Stimulated activated naive B cell treated with anti-CD40 and anti-IgM and Interleukin-4, amounts not matched to agents 10 μg/mL and 1 μg/mL and 100 μg/mL, for 72 hours (primary cell): ENCODE measurements at regions not wholly inside any gene's neighbourhood (a gene's known extent, or its start where the extent isn't known, plus 50 kb on each side); places are given as distances from the start of the nearest gene placed in this dataset.
A peak's percentile ranks its signal among the peaks of the same experiment; 100 is the strongest.
"Not testable (repeated sequence)": the region's sequence is repeated elsewhere in the genome, so short reads cannot be mapped to it uniquely, and the experiment has no call there.

Source experiments
- ATAC-seq, 2 donors: fragments of 150-1000 bp; cut with Tn5 transposase; replicated peaks; 2 replicates each; pipeline ENCODE4 v1.10.0; 2021; ENCODE audit warnings: moderate library complexity in 1 of 2
- DNase-seq: peaks from one replicate; pipeline ENCODE4 v3.0.0; 2021
- H3K27ac Mint-ChIP-seq: one replicate; pipeline ENCODE4 v1.8.0; 2022; ENCODE audit warnings: mild to moderate bottlenecking, mixed read lengths
- H3K27me3 Mint-ChIP-seq, 2 donors: one replicate each; pipeline ENCODE4 v1.8.0; 2022; ENCODE audit warnings: mixed read lengths in 2 of 2
- H3K36me3 Mint-ChIP-seq, 2 donors: one replicate each; pipeline ENCODE4 v1.8.0; 2022; ENCODE audit warnings: mixed read lengths in 2 of 2, mild to moderate bottlenecking in 1 of 2
- H3K4me1 Mint-ChIP-seq, 2 donors: one replicate each; pipeline ENCODE4 v1.8.0; 2022; ENCODE audit warnings: mixed read lengths in 2 of 2, mild to moderate bottlenecking in 1 of 2
- H3K4me3 Mint-ChIP-seq, 2 donors: one replicate each; pipeline ENCODE4 v1.8.0; 2022; ENCODE audit warnings: mild to moderate bottlenecking in 2 of 2, mixed read lengths in 2 of 2, moderate library complexity in 1 of 2
- H3K9me3 Mint-ChIP-seq, 2 donors: one replicate each; pipeline ENCODE4 v1.8.0; 2022; ENCODE audit warnings: mixed read lengths in 2 of 2, mild to moderate bottlenecking in 1 of 2

DNA sequence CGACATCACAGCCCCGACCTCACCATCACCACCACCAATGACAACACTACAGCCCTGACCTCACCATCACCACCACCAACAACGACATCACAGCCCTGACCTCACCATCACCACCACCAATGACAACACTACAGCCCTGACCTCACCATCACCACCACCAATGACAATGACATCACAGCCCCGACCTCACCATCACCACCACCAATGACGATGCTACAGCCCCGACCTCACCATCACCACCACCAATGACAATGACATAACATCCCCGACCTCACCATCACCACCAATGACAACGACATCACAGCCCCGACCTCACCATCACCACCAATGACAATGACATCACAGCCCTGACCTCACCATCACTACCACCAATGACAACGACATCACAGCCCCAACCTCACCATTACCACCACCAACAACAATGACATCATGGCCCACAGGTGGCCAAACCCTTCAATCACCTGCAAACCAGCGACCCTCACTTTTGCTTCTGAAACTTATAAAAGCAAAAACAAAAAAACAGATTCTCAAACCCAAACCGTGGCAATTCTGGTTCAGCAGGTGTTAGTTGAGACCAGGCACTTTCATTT, 70.7 kb upstream of the TMEM18 start:
- no peak overlapping the region for H3K4me3 Mint-ChIP-seq
- no peak for ATAC-seq
- no peak for DNase-seq
- H3K36me3 Mint-ChIP-seq: peaks cover 0 to 4% of the 10 kb centered on the region in 2 donors
- no peaks in the 10 kb centered on the region for H3K4me1 Mint-ChIP-seq
- peaks cover 10 to 14% of the 10 kb centered on the region in 2 donors for H3K9me3 Mint-ChIP-seq
- H3K27me3 Mint-ChIP-seq: peaks cover 43 to 55% of the 10 kb centered on the region in 2 donors
- H3K27ac Mint-ChIP-seq: no peak overlapping the region

DNA sequence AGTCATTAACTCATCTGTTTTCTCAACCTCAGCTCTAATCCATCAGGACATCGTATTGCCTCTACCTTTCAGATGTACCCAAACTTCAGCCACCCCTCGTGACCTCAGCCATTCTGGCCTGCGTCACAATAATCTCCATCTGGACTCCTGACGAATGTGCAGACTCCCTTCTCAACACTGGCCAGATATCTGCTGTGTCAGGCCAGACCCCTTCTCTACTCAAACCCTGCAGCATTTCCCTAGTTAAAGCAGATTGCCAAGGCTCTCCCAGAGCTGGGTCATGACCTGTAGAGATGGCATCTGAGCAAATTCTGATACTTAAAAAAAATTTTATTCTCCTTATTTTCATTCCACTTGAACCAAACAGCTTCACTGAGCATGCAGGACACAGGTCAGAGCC, 69.5 kb upstream of the TMEM18 start:
- H3K4me3 Mint-ChIP-seq: no peak overlapping the region
- DNase-seq (no peak), ATAC-seq (no peak)
- H3K27me3 Mint-ChIP-seq: peaks cover 42 to 58% of the 10 kb centered on the region in 2 donors
- peaks cover 0 to 4% of the 10 kb centered on the region in 2 donors for H3K36me3 Mint-ChIP-seq
- no peak overlapping the region for H3K27ac Mint-ChIP-seq
- H3K4me1 Mint-ChIP-seq: no peaks in the 10 kb centered on the region
- peaks cover 10 to 14% of the 10 kb centered on the region in 2 donors for H3K9me3 Mint-ChIP-seq

DNA sequence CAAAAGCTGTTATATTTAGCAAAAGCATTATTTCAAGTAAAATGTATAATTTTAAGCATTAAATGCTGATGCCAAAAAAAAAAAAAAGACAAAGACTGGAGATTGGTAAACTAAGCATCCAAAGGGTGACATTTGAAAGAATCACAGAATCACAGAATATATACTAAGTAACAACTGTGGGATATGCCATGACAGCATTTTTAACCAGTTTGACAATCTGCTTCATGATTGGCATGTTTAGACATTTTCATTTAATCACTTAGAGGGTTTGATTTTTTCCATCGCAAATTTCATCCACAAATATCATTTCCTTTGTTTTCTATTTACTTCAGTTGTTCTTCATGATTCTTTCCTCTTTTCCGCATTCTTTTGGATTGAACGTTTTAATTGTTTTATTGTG, 66.9 kb upstream of the TMEM18 start:
- Mint-ChIP-seq H3K4me3 (no peak overlapping the region), H3K27me3 (peaks cover 53 to 65% of the 10 kb centered on the region in 2 donors), H3K27ac (no peak overlapping the region), H3K4me1 (peaks cover 10 to 17% of the 10 kb centered on the region in 2 donors), H3K9me3 (peaks cover 10 to 14% of the 10 kb centered on the region in 2 donors), H3K36me3 (peaks cover 0 to 4% of the 10 kb centered on the region in 2 donors)
- DNase-seq (no peak), ATAC-seq (no peak)

DNA sequence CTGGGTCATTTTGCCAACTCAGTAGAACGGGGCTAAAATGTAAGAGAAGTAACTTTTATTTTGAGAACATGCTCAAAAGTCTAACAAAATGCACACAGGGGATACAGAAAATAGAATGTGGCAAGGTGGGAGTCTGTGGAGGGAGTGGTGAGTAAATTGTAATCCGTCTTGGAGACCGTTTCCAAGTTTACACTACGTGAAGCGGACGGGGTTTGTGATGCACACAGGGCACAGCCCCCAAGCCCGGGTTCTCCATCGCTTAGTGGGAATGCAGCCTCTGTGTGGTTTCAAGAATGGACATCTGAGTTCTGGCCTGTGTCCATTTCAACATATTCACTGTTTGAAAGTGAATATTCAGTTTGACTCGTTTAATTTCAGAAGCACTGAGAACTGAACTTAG, 65.0 kb upstream of the TMEM18 start:
- DNase-seq (no peak), ATAC-seq (no peak)
- Mint-ChIP-seq H3K27ac (no peak overlapping the region), H3K27me3 (peaks cover 45 to 63% of the 10 kb centered on the region in 2 donors), H3K9me3 (peaks cover 8 to 9% of the 10 kb centered on the region in 2 donors), H3K36me3 (no peaks in the 10 kb centered on the region), H3K4me3 (no peak overlapping the region), H3K4me1 (peaks cover 10 to 17% of the 10 kb centered on the region in 2 donors)

DNA sequence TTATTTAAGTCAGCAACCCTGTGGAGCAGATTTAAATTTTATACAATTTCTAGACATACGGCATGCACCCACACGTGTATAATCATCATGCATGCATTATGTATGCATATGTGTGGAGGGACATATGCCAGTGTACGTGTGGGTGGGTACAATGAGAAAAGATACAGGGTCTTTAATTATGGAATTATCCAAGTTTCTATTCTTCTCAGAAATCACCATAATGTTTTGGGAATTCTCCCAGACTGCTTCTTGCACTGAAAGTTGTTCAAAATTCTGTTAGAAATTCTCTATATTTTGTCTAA, 63.9 kb upstream of the TMEM18 start:
- no peak overlapping the region for H3K27ac Mint-ChIP-seq
- no peaks in the 10 kb centered on the region for H3K36me3 Mint-ChIP-seq
- H3K9me3 Mint-ChIP-seq: peaks cover 8 to 9% of the 10 kb centered on the region in 2 donors
- no peak overlapping the region for H3K4me3 Mint-ChIP-seq
- ATAC-seq (no peak), DNase-seq (no peak)
- peaks cover 44 to 57% of the 10 kb centered on the region in 2 donors for H3K27me3 Mint-ChIP-seq
- peaks cover 10 to 17% of the 10 kb centered on the region in 2 donors for H3K4me1 Mint-ChIP-seq

DNA sequence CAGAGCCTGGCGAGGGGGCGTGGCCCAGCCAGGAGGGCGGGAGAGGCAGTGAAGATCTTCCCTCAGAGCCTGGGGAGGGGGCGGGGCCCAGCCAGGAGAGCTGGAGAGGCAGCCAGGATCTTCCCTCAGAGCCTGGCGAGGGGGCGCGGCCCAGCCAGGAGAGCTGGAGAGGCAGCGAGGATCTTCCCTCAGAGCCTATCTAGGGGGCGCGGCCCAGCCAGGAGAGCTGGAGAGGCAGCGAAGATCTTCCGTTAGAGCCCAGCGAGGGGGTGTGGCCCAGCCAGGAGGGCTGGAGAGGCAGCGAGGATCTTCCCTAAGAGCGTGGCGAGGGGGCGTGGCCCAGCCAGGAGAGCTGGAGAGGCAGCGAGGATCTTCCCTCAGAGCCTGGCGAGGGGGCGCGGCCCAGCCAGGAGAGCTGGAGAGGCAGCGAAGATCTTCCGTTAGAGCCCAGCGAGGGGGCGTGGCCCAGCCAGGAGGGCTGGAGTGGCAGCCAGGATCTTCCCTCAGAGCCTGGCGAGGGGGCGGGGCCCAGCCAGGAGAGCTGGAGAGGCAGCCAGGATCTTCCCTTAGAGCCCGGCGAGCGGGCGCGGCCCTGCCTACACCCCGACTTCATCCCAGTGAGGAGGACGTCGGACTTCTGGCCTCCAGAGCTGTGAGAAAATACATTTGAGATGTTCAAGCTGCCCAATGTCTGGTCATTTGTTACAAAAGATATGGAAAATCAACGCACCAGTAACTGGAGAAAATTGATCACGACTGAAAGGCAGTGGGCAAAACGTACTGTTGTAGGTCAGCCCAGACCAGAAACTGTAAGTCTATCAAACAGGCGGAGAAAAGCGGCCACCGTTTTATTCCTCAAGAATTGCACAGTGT, 63.4 kb upstream of the TMEM18 start:
- H3K36me3 Mint-ChIP-seq, DNase-seq, H3K9me3 Mint-ChIP-seq, ATAC-seq, H3K27ac Mint-ChIP-seq: not testable (repeated sequence)
- Mint-ChIP-seq H3K4me1 (peaks cover 13 to 23% of the 10 kb centered on the region in 2 donors), H3K4me3 (peak overlapping the region; percentile 85 to 89), H3K27me3 (peaks cover 49 to 59% of the 10 kb centered on the region in 2 donors)

DNA sequence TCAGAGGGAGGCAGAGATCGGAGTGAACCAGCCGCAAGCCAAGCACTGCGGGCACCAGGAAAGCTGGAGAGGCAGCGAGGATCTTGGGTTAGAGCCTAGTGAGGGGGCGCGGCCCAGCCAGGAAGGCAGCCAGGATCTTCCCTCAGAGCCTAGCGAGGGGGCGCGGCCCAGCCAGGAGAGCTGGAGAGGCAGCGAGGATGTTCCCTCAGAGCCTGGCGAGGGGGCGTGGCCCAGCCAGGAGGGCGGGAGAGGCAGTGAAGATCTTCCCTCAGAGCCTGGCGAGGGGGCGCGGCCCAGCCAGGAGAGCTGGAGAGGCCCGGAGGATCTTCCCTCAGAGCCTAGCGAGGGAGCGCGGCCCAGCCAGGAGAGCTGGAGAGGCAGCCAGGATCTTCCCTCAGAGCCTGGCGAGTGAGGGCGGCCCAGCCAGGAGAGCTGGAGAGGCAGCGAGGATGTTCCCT, 62.7 kb upstream of the TMEM18 start:
- H3K9me3 Mint-ChIP-seq, DNase-seq, H3K36me3 Mint-ChIP-seq, ATAC-seq, H3K27ac Mint-ChIP-seq: not testable (repeated sequence)
- Mint-ChIP-seq H3K4me3 (peak overlapping the region; percentile 85 to 89), H3K27me3 (peaks cover 52 to 55% of the 10 kb centered on the region in 2 donors), H3K4me1 (peaks cover 13 to 23% of the 10 kb centered on the region in 2 donors)

DNA sequence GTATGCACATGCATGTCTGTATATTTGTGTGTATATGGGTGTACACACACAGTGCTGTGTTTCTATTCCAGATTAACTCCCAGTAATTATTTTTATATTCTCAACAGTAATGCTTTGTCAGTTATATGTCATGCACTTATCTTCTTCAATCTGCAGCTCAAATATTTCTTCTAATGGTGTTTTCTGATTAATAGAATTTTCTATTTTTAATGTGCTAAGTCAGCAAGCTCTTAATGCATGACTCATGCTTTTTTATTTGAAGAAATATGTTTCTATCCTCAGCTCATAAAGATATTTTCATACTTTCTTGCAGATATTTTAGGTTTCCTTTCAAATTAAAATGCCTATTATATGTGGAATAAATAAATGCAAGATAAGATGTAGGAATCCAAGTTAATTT, 59.7 kb upstream of the TMEM18 start:
- H3K36me3 Mint-ChIP-seq: peaks cover 0 to under 1% of the 10 kb centered on the region in 2 donors
- H3K9me3 Mint-ChIP-seq: no peaks in the 10 kb centered on the region
- H3K27me3 Mint-ChIP-seq: peaks cover 48 to 51% of the 10 kb centered on the region in 2 donors
- DNase-seq: no peak
- no peak for ATAC-seq
- H3K27ac Mint-ChIP-seq: no peak overlapping the region
- peaks cover 13 to 23% of the 10 kb centered on the region in 2 donors for H3K4me1 Mint-ChIP-seq
- H3K4me3 Mint-ChIP-seq: no peak overlapping the region

DNA sequence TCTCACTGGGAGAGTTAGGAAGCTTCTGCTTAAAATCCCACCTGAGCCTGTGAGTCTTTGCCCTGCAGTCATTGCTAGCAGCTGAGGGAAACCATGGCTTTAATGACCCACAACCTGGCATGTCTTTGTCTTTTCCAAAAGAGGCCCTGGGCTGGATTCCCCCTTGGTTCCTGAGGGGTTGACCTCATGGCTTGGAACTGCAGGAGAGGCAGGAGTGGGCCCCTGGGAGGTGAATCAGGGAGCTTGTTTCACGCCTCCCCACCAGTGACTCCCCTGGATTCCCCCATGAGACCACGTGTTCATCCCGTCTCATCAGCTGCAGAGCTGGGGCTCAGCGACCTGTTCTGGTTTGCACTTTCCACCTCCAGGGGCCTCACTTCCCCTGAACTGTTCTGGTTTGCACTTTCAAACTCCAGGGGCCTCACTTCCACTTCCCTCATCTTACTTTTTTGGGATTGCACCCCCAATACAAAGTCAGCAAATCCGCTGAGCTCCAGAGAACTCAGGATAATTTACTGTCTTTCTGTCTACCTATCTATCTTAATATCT, 58.5 kb upstream of the TMEM18 start:
- Mint-ChIP-seq H3K4me3 (no peak overlapping the region), H3K27ac (no peak overlapping the region), H3K4me1 (peaks cover 22% of the 10 kb centered on the region in 2 donors), H3K36me3 (peaks cover 0 to 4% of the 10 kb centered on the region in 2 donors), H3K27me3 (peaks cover 51 to 54% of the 10 kb centered on the region in 2 donors), H3K9me3 (no peaks in the 10 kb centered on the region)
- no peak for DNase-seq
- peak; percentile 60 to 80 for ATAC-seq

DNA sequence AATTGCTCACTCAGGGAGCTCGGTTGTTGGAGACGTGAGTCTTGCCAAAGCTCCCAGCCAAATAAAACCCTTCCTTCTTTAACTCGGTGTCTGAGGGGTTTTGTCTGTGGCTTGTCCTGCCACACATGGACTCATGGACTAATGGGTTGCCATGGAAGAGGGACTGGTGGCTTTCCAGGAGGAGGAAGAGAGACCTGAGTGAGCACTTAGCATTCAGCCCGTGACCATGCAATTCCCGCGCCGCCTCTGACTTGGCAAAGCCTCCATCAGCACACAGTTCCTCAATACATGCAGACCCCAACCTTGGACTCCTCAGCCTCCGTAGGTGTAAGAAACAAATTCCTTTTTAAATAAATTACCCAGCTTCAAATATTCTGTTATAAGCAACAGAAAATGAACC, 57.3 kb upstream of the TMEM18 start:
- ATAC-seq: no peak
- no peak overlapping the region for H3K4me3 Mint-ChIP-seq
- no peaks in the 10 kb centered on the region for H3K9me3 Mint-ChIP-seq
- H3K36me3 Mint-ChIP-seq: peaks cover 0 to 4% of the 10 kb centered on the region in 2 donors
- H3K27ac Mint-ChIP-seq: no peak overlapping the region
- H3K4me1 Mint-ChIP-seq: peaks cover 9 to 15% of the 10 kb centered on the region in 2 donors
- peaks cover 45 to 48% of the 10 kb centered on the region in 2 donors for H3K27me3 Mint-ChIP-seq
- DNase-seq: no peak

DNA sequence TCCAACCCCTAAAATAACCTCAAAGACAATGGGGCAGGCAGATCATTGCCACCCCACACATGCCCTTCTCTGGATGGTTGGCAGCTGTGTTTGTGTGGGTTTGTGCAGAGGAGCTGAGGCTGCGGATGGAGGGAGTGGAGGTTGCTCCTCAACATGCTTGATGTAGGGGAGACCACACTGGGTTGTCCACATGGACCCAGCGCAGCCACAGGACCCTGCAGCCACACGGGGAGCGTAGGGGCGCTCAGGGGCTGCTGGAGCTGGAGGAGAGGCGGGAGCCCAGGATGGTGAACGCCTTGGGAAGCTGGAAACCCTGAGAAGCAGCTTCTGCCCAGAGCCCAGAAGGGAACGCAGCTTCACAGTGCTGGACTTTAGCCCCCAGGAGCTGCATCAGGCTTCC, 56.3 kb upstream of the TMEM18 start:
- Mint-ChIP-seq H3K4me3 (no peak overlapping the region), H3K9me3 (no peaks in the 10 kb centered on the region), H3K4me1 (peaks cover 6 to 13% of the 10 kb centered on the region in 2 donors), H3K27ac (no peak overlapping the region), H3K36me3 (peaks cover 0 to 4% of the 10 kb centered on the region in 2 donors), H3K27me3 (peaks cover 51 to 52% of the 10 kb centered on the region in 2 donors)
- ATAC-seq (no peak), DNase-seq (no peak)

DNA sequence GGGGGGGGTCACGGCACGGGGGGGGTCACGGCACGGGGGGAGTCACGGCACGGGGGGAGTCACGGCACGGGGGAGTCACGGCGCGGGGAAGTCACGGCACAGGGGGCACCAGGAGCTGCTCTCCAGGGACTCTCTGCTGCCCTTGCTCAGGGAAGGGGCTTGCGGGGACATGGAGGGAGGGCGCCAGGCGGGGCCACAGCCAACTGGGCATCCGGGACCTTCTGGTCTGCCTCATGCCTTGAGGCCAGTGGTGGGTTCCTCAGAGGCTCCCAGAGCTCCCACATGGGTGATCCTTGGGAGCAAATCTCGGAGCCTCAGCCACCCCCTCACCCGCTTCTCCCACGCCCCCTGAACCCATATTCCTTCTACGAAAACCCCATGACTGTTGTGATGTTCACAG, 55.8 kb upstream of the TMEM18 start:
- ATAC-seq (no peak), DNase-seq (no peak)
- H3K9me3 Mint-ChIP-seq: no peaks in the 10 kb centered on the region
- no peak overlapping the region for H3K4me3 Mint-ChIP-seq
- H3K4me1 Mint-ChIP-seq: peaks cover 6 to 13% of the 10 kb centered on the region in 2 donors
- peaks cover 56 to 57% of the 10 kb centered on the region in 2 donors for H3K27me3 Mint-ChIP-seq
- H3K36me3 Mint-ChIP-seq: peaks cover 0 to 4% of the 10 kb centered on the region in 2 donors
- H3K27ac Mint-ChIP-seq: no peak overlapping the region

DNA sequence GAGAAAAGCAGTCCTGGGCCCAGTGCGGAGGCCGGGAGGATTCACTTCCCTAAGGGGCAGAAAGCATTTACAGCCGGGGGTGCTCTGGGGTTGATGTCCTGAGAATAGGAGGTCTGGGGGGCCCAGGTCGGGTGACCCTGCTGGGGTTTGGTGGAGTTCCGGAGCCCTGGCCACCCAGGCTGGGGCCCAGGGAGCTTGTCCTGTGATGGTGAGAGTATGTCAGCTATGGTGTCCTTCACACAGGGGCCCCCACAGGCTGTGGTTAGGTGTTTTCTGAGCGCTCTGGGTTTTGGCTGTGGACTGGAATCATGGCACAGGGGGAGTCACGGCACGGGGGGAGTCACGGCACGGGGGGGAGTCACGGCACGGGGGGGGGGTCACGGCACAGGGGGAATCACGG, 54.5 kb upstream of the TMEM18 start:
- Mint-ChIP-seq H3K4me1 (peaks cover 6 to 13% of the 10 kb centered on the region in 2 donors), H3K36me3 (peaks cover 0 to 4% of the 10 kb centered on the region in 2 donors), H3K9me3 (no peaks in the 10 kb centered on the region), H3K27me3 (peaks cover 59 to 63% of the 10 kb centered on the region in 2 donors), H3K27ac (peak overlapping the region; percentile 92), H3K4me3 (peak overlapping the region in 1 of 2 donors; percentile 69)
- DNase-seq: no peak
- ATAC-seq: peak in 1 of 2 donors; percentile 32

DNA sequence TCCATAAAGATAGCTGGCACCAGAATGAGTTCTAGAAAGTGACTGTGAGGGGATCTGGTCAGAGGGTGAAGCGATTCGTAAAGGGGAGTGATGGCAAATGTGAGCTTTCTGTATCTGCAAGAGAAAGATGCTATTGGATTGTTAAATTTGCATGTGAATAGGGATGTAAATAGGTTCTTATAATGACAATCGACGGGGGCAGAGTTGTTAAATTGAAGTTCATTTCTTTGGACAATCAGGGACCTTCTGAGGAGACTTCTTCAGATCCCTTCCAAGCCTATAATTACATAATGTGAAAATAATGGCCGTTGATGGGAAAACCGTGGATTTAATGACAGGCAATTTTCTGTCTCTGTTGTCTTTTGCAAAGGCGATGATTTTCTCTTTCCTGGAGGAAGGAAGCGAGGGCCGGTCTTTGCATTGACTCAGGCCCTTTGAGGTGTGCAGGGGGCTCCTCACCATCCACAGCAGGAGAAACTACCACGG, 52.2 kb upstream of the TMEM18 start:
- H3K36me3 Mint-ChIP-seq: peaks cover 0 to 4% of the 10 kb centered on the region in 2 donors
- DNase-seq (no peak), ATAC-seq (no peak)
- H3K27ac Mint-ChIP-seq: no peak overlapping the region
- H3K4me1 Mint-ChIP-seq: peaks cover 0 to 15% of the 10 kb centered on the region in 2 donors
- no peaks in the 10 kb centered on the region for H3K9me3 Mint-ChIP-seq
- H3K4me3 Mint-ChIP-seq: no peak overlapping the region
- peaks cover 67 to 70% of the 10 kb centered on the region in 2 donors for H3K27me3 Mint-ChIP-seq
